ENCODE measurements at regions not wholly inside any gene's neighbourhood (a gene's known extent, or its start where the extent isn't known, plus 50 kb on each side); places are given as distances from the start of the nearest gene placed in this dataset.
"Not testable (repeated sequence)": the region's sequence is repeated elsewhere in the genome, so short reads cannot be mapped to it uniquely, and the experiment has no call there.

- no peak for DNase-seq (ENCODE audit: low spot score)
These were observed 897.4 kb upstream of the TENM4 start for GRCh38 chr11:80338231-80338630.

- no peak for DNase-seq (ENCODE audit: low spot score)
These were observed 890.9 kb upstream of the TENM4 start for GRCh38 chr11:80331694-80332093.

- no peak for DNase-seq (ENCODE audit: low spot score)
These were observed 889.4 kb upstream of the TENM4 start for GRCh38 chr11:80330264-80330663.

- no peak for DNase-seq (ENCODE audit: low spot score)
These were observed 887.9 kb upstream of the TENM4 start for GRCh38 chr11:80328774-80329173.

GRCh38 chr11:80327956-80328614 is 887.3 kb upstream of the TENM4 start:
- no peak for DNase-seq (ENCODE audit: low spot score)

- no peak for DNase-seq (ENCODE audit: low spot score)
These were observed 881.0 kb upstream of the TENM4 start for GRCh38 chr11:80321786-80322185.

GRCh38 chr11:80320765-80321164 is 879.9 kb upstream of the TENM4 start:
- no peak for DNase-seq (ENCODE audit: low spot score)

GRCh38 chr11:80320226-80320625 is 879.4 kb upstream of the TENM4 start:
- DNase-seq (ENCODE audit: low spot score): no peak

- no peak for DNase-seq (ENCODE audit: low spot score)
These were observed 876.8 kb upstream of the TENM4 start for GRCh38 chr11:80317612-80318011.

GRCh38 chr11:80315200-80315599 is 874.4 kb upstream of the TENM4 start:
- DNase-seq (ENCODE audit: low spot score): no peak

- DNase-seq (ENCODE audit: low spot score): no peak
These were observed 868.5 kb upstream of the TENM4 start for GRCh38 chr11:80309301-80309700.

- no peak for DNase-seq (ENCODE audit: low spot score)
These were observed 866.8 kb upstream of the TENM4 start for GRCh38 chr11:80307676-80308075.

- DNase-seq (ENCODE audit: low spot score): no peak
These were observed 857.2 kb upstream of the TENM4 start for GRCh38 chr11:80297858-80298632.

GRCh38 chr11:80293293-80293692 is 852.5 kb upstream of the TENM4 start:
- no peak for DNase-seq (ENCODE audit: low spot score)

- no peak for DNase-seq (ENCODE audit: low spot score)
These were observed 844.3 kb upstream of the TENM4 start for GRCh38 chr11:80284946-80285785.

GRCh38 chr11:80282643-80283042 is 841.8 kb upstream of the TENM4 start:
- no peak for DNase-seq (ENCODE audit: low spot score)

- no peak for DNase-seq (ENCODE audit: low spot score)
These were observed 840.4 kb upstream of the TENM4 start for GRCh38 chr11:80281194-80281593.

- DNase-seq (ENCODE audit: low spot score): no peak
These were observed 839.9 kb upstream of the TENM4 start for GRCh38 chr11:80280737-80281136.

GRCh38 chr11:80261776-80262175 is 820.9 kb upstream of the TENM4 start:
- DNase-seq (ENCODE audit: low spot score): no peak

GRCh38 chr11:80257319-80258015 is 816.6 kb upstream of the TENM4 start:
- DNase-seq (ENCODE audit: low spot score): not testable (repeated sequence)

GRCh38 chr11:80255021-80255420 is 814.2 kb upstream of the TENM4 start:
- DNase-seq (ENCODE audit: low spot score): no peak

- no peak for DNase-seq (ENCODE audit: low spot score)
These were observed 800.9 kb upstream of the TENM4 start for GRCh38 chr11:80241766-80242165.

All from putamen (tissue), 1 donor.